Smooth muscle cell of the brain vasculature (primary cell): ENCODE measurements at regions not wholly inside any gene's neighbourhood (a gene's known extent, or its start where the extent isn't known, plus 50 kb on each side); places are given as distances from the start of the nearest gene placed in this dataset.

ENCODE experiments used
- DNase-seq: peaks from one replicate; pipeline ENCODE4 v3.0.0-alpha.2; 2012; ENCODE audit warnings: low read depth, low spot score

- DNase-seq: no peak
Observed at GRCh38 chr9:129240581-129241211, 62.6 kb upstream of the IER5L start.

GRCh38 chr9:129239946-129240490 lies 62.0 kb upstream of the IER5L start:
- DNase-seq: no peak

- DNase-seq: no peak
Observed at GRCh38 chr9:129237803-129238202, 59.7 kb upstream of the IER5L start.

- no peak for DNase-seq
Observed at GRCh38 chr9:129237164-129237611, 59.1 kb upstream of the IER5L start.

- DNase-seq: no peak
Observed at GRCh38 chr9:129236441-129237145, 58.5 kb upstream of the IER5L start.

GRCh38 chr9:129235931-129236331 lies 57.9 kb upstream of the IER5L start:
- DNase-seq: no peak

GRCh38 chr9:129235041-129235930 lies 57.2 kb upstream of the IER5L start:
- DNase-seq: no peak

- DNase-seq: no peak
Observed at GRCh38 chr9:129234491-129234890, 56.4 kb upstream of the IER5L start.

- DNase-seq: no peak
Observed at GRCh38 chr9:129232839-129233591, 55.0 kb upstream of the IER5L start.

- no peak for DNase-seq
Observed at GRCh38 chr9:129231759-129232158, 53.7 kb upstream of the IER5L start.

GRCh38 chr9:129231022-129231739 lies 53.1 kb upstream of the IER5L start:
- no peak for DNase-seq

GRCh38 chr9:129230302-129230701 lies 52.2 kb upstream of the IER5L start:
- no peak for DNase-seq
